GM12865 (cell line): ENCODE measurements at regions not wholly inside any gene's neighbourhood (a gene's known extent, or its start where the extent isn't known, plus 50 kb on each side); places are given as distances from the start of the nearest gene placed in this dataset.
"Not testable (repeated sequence)": the region's sequence is repeated elsewhere in the genome, so short reads cannot be mapped to it uniquely, and the experiment has no call there.

Experiments
- DNase-seq: peaks from one replicate; pipeline ENCODE4 v3.0.0; 2010; ENCODE audit warnings: low read depth
- H3K4me3 ChIP-seq: 2 replicates; pipeline ENCODE4 v1.5.1; 2011; ENCODE audit warnings: mild to moderate bottlenecking, low read depth, low read length, control low read depth
- CTCF ChIP-seq: IDR thresholded peaks from 2 replicates; pipeline ENCODE4 v1.5.1; 2011; ENCODE audit warnings: low read length, control low read depth, low read depth, inconsistent platforms; ENCODE audit not compliant: insufficient read depth; ENCODE audit errors: missing control alignments

DNA sequence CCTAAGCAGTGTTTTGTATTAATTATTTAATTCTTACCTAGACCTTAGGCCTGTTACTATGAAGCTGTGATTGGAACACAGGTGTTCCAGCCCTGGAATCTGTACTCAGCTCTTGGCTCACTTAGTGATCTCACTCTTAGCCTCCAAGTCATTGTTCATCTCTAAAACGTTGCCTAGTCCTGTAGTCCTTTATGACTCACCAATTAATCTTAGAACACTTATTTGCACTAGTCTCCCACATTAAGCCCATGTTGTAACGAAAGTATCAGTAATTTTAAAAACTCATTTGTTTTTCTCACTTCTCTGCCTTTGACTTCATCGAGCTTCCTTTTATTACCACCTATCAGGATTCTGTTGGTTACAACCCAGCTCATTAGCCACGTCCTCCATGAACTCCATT is 1224.7 kb upstream of the TENM3 start:
- DNase-seq = no peak
- H3K4me3 ChIP-seq = no peak overlapping the region
- no peak for TF ChIP-seq CTCF

DNA sequence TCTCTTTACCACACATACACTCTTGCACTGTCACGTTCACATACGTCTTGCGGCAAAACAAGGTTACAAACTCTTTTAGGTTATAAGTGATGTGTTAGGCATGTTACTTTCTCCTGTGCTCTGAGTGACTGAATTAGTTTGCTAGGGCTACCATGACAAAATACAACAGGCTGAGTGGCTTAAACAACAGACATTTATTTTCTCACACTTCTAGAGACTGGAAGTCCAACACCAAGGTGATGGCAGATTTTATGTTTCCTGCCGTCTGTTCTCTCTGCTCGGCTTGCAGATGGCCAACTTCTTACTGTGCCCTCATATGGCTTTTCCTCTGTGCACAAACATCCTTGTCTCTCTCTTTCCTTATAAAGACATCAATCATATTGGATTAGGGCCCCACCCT is 1224.3 kb upstream of the TENM3 start:
- DNase-seq = no peak
- H3K4me3 ChIP-seq = no peak overlapping the region
- TF ChIP-seq CTCF = no peak

DNA sequence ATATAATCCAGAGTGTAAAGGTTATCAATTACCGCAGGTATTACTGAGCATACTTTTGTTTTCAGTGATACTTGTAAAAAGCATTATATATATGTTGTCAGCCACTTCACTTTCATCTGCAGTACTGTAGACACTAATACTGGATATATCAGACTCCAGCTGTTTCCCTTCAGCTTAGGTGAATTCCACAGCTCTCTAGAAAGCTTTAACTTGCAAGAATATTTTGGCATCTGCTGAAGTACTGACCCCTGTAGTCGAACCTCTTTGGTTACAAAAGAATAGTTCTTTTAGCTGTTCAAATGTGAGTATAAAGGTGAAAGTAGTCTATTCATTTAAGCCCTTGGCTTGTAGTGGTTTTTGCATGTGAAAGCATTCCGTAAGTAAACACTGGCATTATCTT is 1222.7 kb upstream of the TENM3 start:
- TF ChIP-seq CTCF = no peak
- no peak overlapping the region for H3K4me3 ChIP-seq
- DNase-seq = no peak

GRCh38 chr4:181021213-181021612 is 1222.0 kb upstream of the TENM3 start:
- TF ChIP-seq CTCF = no peak
- H3K4me3 ChIP-seq = no peak overlapping the region
- no peak for DNase-seq

DNA sequence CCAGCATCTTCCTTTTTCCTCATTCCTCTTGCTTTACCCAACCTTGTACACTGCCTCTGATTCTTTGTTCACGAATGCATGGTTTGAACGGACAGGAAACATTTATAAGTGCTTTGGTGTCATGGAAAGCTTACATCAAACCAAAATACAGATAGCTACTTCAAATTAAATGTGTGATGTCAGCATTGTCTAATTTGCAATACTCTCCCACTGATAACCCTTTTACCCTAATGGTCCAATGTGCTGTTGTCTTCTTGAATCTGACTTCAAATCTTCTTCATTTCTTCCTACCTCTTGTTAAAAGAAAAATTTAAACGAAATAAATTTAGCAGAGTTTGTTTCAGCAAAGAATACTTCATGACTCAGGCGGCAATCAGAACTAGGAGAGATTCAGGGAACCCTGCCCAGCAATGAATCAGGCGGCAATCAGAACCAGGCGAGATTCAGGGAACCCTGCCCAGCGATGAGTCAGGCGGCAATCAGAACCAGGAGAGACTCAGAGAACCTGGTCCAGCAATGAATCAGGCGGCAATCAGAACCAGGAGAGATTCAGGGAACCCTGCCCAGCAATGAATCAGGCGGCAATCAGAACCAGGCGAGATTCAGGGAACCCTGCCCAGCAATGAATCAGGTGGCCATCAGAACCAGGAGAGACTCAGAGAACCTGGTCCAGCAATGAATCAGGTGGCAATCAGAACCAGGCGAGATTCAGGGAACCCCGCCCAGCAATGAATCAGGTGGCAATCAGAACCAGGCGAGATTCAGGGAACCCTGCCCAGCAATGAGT is 1212.9 kb upstream of the TENM3 start:
- not testable (repeated sequence) for H3K4me3 ChIP-seq, DNase-seq

DNA sequence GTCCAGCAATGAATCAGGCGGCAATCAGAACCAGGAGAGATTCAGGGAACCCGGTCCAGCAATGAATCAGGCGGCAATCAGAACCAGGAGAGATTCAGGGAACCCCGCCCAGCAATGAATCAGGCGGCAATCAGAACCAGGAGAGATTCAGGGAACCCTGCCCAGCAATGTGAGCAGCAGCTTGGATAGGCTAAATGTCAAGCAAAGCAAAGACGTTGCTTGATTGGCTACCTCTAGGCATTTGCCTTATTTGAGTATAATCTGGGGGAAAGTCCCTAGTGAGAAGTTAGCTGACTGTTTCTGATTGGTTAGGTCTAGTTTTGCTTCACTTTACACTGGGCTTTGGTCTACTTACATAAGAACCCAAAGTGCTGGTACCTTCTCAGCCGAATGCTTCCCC is 1212.2 kb upstream of the TENM3 start:
- no peak overlapping the region for H3K4me3 ChIP-seq
- TF ChIP-seq CTCF = no peak
- no peak for DNase-seq

GRCh38 chr4:181043486-181043885 is 1199.7 kb upstream of the TENM3 start:
- TF ChIP-seq CTCF = no peak
- H3K4me3 ChIP-seq = no peak overlapping the region
- DNase-seq = no peak
